Erythroblast (primary cell): ENCODE measurements at regions not wholly inside any gene's neighbourhood (a gene's known extent, or its start where the extent isn't known, plus 50 kb on each side); places are given as distances from the start of the nearest gene placed in this dataset.

Source experiments
- GATA1 ChIP-seq: IDR thresholded peaks from 2 replicates; pipeline ENCODE4 v1.6.1; 2011; ENCODE audit warnings: low read depth, mild to moderate bottlenecking, control low read depth, low read length, moderate library complexity
- POLR2A ChIP-seq: IDR thresholded peaks from 2 replicates; pipeline ENCODE4 v1.6.1; 2011; ENCODE audit warnings: mild to moderate bottlenecking, low read length

GRCh38 chr7:124681946-124682345, 83.6 kb downstream of the GPR37 start:
- TF ChIP-seq POLR2A (no peak), GATA1 (no peak)
